Choroid plexus epithelial cell (primary cell): ENCODE measurements at regions not wholly inside any gene's neighbourhood (a gene's known extent, or its start where the extent isn't known, plus 50 kb on each side); places are given as distances from the start of the nearest gene placed in this dataset.
"Not testable (repeated sequence)": the region's sequence is repeated elsewhere in the genome, so short reads cannot be mapped to it uniquely, and the experiment has no call there.

ENCODE experiments used
- DNase-seq: peaks from one replicate; pipeline ENCODE4 v3.0.0-alpha.2; 2010; ENCODE audit warnings: low read depth
- H3K4me3 ChIP-seq: 2 replicates; pipeline ENCODE4 v1.5.1; 2011; ENCODE audit warnings: low read depth, mild to moderate bottlenecking, control low read depth, low read length, moderate library complexity
- CTCF ChIP-seq: conservative IDR thresholded peaks from 2 replicates; pipeline ENCODE4 v1.5.1; 2011; ENCODE audit warnings: low read depth, mild to moderate bottlenecking, control low read depth, inconsistent platforms, low read length, moderate library complexity

GRCh38 chr21:17257784-17258183 is 255.1 kb upstream of the CXADR start:
- no peak overlapping the region for H3K4me3 ChIP-seq
- no peak for DNase-seq
- TF ChIP-seq CTCF = no peak

- no peak for TF ChIP-seq CTCF
- no peak for DNase-seq
- H3K4me3 ChIP-seq = no peak overlapping the region
Measured at GRCh38 chr21:17264182-17264581, 248.7 kb upstream of the CXADR start.

- no peak for TF ChIP-seq CTCF
- DNase-seq = no peak
- no peak overlapping the region for H3K4me3 ChIP-seq
Measured at GRCh38 chr21:17269760-17270159, 243.1 kb upstream of the CXADR start.

- H3K4me3 ChIP-seq = no peak overlapping the region
- DNase-seq = peak; percentile 85
- TF ChIP-seq CTCF = peak; percentile 51
Measured at GRCh38 chr21:17270229-17270628, 242.6 kb upstream of the CXADR start.

GRCh38 chr21:17279663-17280062 is 233.2 kb upstream of the CXADR start:
- DNase-seq = no peak
- H3K4me3 ChIP-seq = no peak overlapping the region
- TF ChIP-seq CTCF = no peak

GRCh38 chr21:17293016-17293562 is 219.8 kb upstream of the CXADR start:
- DNase-seq = not testable (repeated sequence)

GRCh38 chr21:17295997-17296396 is 216.8 kb upstream of the CXADR start:
- TF ChIP-seq CTCF = no peak
- no peak overlapping the region for H3K4me3 ChIP-seq
- no peak for DNase-seq

More at GRCh38 chr21:17293016-17293562, 219.8 kb upstream of the CXADR start:
- not testable (repeated sequence) for H3K4me3 ChIP-seq

GRCh38 chr21:17299576-17299975 is 213.3 kb upstream of the CXADR start:
- DNase-seq, H3K4me3 ChIP-seq: not testable (repeated sequence)

- not testable (repeated sequence) for DNase-seq, H3K4me3 ChIP-seq
Measured at GRCh38 chr21:17327715-17328114, 185.1 kb upstream of the CXADR start.
